ENCODE measurements at regions not wholly inside any gene's neighbourhood (a gene's known extent, or its start where the extent isn't known, plus 50 kb on each side); places are given as distances from the start of the nearest gene placed in this dataset.

GRCh38 chr6:16950302-16950701 is 151.5 kb upstream of the STMND1 start:
- no peak for TF ChIP-seq EZH2 (IDR thresholded peaks at IDR 0.05; ENCODE audit: borderline replicate concordance, low read depth, low read length, severe bottlenecking)
- TF ChIP-seq CTCF (IDR thresholded peaks at IDR 0.05; ENCODE audit: extremely low read depth in 1 of 2, insufficient read depth in 1 of 2, low read depth in 1 of 2, low read length in 2 of 2): no peak
- TF ChIP-seq JUN (IDR thresholded peaks at IDR 0.05; ENCODE audit: borderline replicate concordance, insufficient read depth, insufficient read length, low read depth): no peak
- TF ChIP-seq POLR2AphosphoS5 (IDR thresholded peaks at IDR 0.05; ENCODE audit: insufficient read depth, low read depth, low read length): no peak
- TF ChIP-seq POLR2A (IDR thresholded peaks at IDR 0.05; ENCODE audit: low read depth, low read length): no peak
- TF ChIP-seq MAX (IDR thresholded peaks at IDR 0.05; ENCODE audit: insufficient read depth, insufficient read length): no peak

Measured in endothelial cell of umbilical vein (primary cell).